ENCODE measurements at regions not wholly inside any gene's neighbourhood (a gene's known extent, or its start where the extent isn't known, plus 50 kb on each side); places are given as distances from the start of the nearest gene placed in this dataset.

DNA sequence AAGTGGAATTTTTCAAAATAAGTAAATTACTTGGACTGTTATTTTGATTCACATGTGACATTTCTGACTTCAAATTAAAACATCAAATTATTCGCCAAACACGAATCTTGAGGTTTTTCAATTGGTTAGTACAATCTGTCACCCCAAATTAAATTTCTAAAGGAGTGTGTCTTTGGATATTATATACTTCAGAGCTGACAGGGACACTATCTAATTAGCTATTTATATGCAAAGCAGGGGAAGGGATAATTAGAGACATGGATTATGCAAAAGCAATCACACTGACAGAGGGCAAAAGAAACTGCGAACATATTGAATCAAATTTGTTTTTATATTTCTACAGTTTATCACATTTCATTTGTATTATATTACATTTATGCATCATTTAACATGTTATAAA, 433.0 kb downstream of the KIF2B start:
- no peak overlapping the region for H3K27ac ChIP-seq (ENCODE audit: low read depth, low read length, poor library complexity, severe bottlenecking)
- no peak for TF ChIP-seq EZH2 (IDR thresholded peaks at IDR 0.05; ENCODE audit: borderline replicate concordance, low read length)
- TF ChIP-seq, protein P1, sequence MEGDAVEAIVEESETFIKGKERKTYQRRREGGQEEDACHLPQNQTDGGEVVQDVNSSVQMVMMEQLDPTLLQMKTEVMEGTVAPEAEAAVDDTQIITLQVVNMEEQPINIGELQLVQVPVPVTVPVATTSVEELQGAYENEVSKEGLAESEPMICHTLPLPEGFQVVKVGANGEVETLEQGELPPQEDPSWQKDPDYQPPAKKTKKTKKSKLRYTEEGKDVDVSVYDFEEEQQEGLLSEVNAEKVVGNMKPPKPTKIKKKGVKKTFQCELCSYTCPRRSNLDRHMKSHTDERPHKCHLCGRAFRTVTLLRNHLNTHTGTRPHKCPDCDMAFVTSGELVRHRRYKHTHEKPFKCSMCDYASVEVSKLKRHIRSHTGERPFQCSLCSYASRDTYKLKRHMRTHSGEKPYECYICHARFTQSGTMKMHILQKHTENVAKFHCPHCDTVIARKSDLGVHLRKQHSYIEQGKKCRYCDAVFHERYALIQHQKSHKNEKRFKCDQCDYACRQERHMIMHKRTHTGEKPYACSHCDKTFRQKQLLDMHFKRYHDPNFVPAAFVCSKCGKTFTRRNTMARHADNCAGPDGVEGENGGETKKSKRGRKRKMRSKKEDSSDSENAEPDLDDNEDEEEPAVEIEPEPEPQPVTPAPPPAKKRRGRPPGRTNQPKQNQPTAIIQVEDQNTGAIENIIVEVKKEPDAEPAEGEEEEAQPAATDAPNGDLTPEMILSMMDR (IDR thresholded peaks at IDR 0.05; ENCODE audit: low read length): no peak
- no peaks in the 10 kb centered on the region for H3F3A ChIP-seq (ENCODE audit: insufficient read depth, low read length)
- H2AFZ ChIP-seq (ENCODE audit: low read length): no peak overlapping the region
- H3K4me3 ChIP-seq (ENCODE audit: low read depth, low read length, poor library complexity, severe bottlenecking): no peak overlapping the region
- no peaks in the 10 kb centered on the region for H3K9me2 ChIP-seq (ENCODE audit: low read depth, low read length)
- no peaks in the 10 kb centered on the region for H3K79me2 ChIP-seq (ENCODE audit: insufficient read depth, low read length)
- no peaks in the 10 kb centered on the region for H3K4me1 ChIP-seq (ENCODE audit: insufficient read depth, low read length, severe bottlenecking)
- H3K4me2 ChIP-seq (ENCODE audit: low read length): no peak overlapping the region
- H3K9ac ChIP-seq (ENCODE audit: low read length): no peak overlapping the region
- no peaks in the 10 kb centered on the region for H3K27me3 ChIP-seq (ENCODE audit: insufficient read depth, low read length)
- no peaks in the 10 kb centered on the region for H4K20me1 ChIP-seq (ENCODE audit: insufficient read depth, low read length)
- no peaks in the 10 kb centered on the region for H3K36me3 ChIP-seq (ENCODE audit: insufficient read depth, low read length)
- no peaks in the 10 kb centered on the region for H3K9me3 ChIP-seq (ENCODE audit: low read length)

DNA sequence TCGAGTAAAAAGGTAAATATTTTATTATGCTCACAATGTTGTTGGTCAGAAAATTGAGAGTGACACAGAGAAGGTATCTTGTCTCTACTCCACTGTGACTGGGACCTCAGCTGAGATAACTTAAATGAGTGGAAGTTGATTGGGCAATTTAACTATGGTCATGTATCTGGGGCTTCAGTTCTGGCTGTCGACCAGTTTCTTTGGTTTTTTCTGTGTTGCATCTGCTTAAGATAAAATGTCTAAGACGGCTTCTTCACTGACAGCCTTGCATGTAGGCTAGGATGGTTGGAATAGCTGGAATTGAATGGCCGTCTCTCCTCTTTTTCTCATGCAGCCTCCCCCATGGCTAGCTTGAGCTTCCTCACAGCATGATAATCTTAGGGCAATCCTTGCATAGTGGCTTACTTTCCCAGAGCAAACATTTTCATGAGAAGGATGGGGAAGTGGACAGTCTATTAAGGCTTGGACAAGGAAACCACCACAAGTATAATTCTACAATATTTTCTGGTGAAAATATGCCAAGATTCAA, 433.7 kb downstream of the KIF2B start:
- Histone ChIP-seq H3K27me3 (ENCODE audit: insufficient read depth, low read length) (no peaks in the 10 kb centered on the region), H3K79me2 (ENCODE audit: insufficient read depth, low read length) (no peaks in the 10 kb centered on the region), H3K4me1 (ENCODE audit: insufficient read depth, low read length, severe bottlenecking) (no peaks in the 10 kb centered on the region), H3K27ac (ENCODE audit: low read depth, low read length, poor library complexity, severe bottlenecking) (no peak overlapping the region), H3K9me3 (ENCODE audit: low read length) (no peaks in the 10 kb centered on the region), H3K9me2 (ENCODE audit: low read depth, low read length) (no peaks in the 10 kb centered on the region), H3K4me3 (ENCODE audit: low read depth, low read length, poor library complexity, severe bottlenecking) (no peak overlapping the region), H2AFZ (ENCODE audit: low read length) (no peak overlapping the region), H3K9ac (ENCODE audit: low read length) (no peak overlapping the region), H3K4me2 (ENCODE audit: low read length) (no peak overlapping the region), H3F3A (ENCODE audit: insufficient read depth, low read length) (no peaks in the 10 kb centered on the region), H4K20me1 (ENCODE audit: insufficient read depth, low read length) (no peaks in the 10 kb centered on the region), H3K36me3 (ENCODE audit: insufficient read depth, low read length) (no peaks in the 10 kb centered on the region)
- no peak for TF ChIP-seq EZH2 (IDR thresholded peaks at IDR 0.05; ENCODE audit: borderline replicate concordance, low read length)
- TF ChIP-seq, protein P1 (IDR thresholded peaks at IDR 0.05; ENCODE audit: low read length): no peak

DNA sequence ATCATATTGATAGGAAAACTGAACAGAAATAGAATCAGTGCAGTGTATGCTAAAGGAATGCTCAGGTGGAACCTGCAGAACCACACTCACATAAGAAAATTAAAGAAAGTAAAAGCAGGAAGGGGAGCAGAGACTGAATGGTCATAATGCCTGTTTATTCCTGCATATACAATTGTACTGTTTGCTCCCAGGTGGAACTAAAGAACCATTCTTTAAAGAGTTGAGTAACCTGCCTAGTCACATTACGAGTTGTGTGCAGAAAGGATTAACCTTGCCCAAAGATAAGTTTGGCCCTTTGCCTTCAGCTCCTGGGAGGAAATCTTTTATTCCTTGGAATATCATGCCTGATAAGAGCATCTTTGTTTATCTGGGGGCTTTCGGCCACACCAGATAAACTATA, 434.7 kb downstream of the KIF2B start:
- no peaks in the 10 kb centered on the region for H4K20me1 ChIP-seq (ENCODE audit: insufficient read depth, low read length)
- H3K36me3 ChIP-seq (ENCODE audit: insufficient read depth, low read length): no peaks in the 10 kb centered on the region
- no peak overlapping the region for H3K4me3 ChIP-seq (ENCODE audit: low read depth, low read length, poor library complexity, severe bottlenecking)
- no peak overlapping the region for H2AFZ ChIP-seq (ENCODE audit: low read length)
- H3K9ac ChIP-seq (ENCODE audit: low read length): no peak overlapping the region
- H3K4me2 ChIP-seq (ENCODE audit: low read length): no peak overlapping the region
- H3K4me1 ChIP-seq (ENCODE audit: insufficient read depth, low read length, severe bottlenecking): no peaks in the 10 kb centered on the region
- no peaks in the 10 kb centered on the region for H3K27me3 ChIP-seq (ENCODE audit: insufficient read depth, low read length)
- no peaks in the 10 kb centered on the region for H3K9me2 ChIP-seq (ENCODE audit: low read depth, low read length)
- H3K9me3 ChIP-seq (ENCODE audit: low read length): no peaks in the 10 kb centered on the region
- no peaks in the 10 kb centered on the region for H3K79me2 ChIP-seq (ENCODE audit: insufficient read depth, low read length)
- no peak overlapping the region for H3K27ac ChIP-seq (ENCODE audit: low read depth, low read length, poor library complexity, severe bottlenecking)
- no peaks in the 10 kb centered on the region for H3F3A ChIP-seq (ENCODE audit: insufficient read depth, low read length)
- TF ChIP-seq, protein P1 (IDR thresholded peaks at IDR 0.05; ENCODE audit: low read length): no peak
- no peak for TF ChIP-seq EZH2 (IDR thresholded peaks at IDR 0.05; ENCODE audit: borderline replicate concordance, low read length)

All from OCI-LY1 (cell line).